Naive thymus-derived CD4-positive, alpha-beta T cell (primary cell): ENCODE measurements at regions not wholly inside any gene's neighbourhood (a gene's known extent, or its start where the extent isn't known, plus 50 kb on each side); places are given as distances from the start of the nearest gene placed in this dataset.
A peak's percentile ranks its signal among the peaks of the same experiment; 100 is the strongest.

Experiments
- ATAC-seq: fragments of 150-1000 bp; cut with Tn5 transposase; 2 replicates; pipeline ENCODE4 v1.10.0; 2021; ENCODE audit warnings: mild to moderate bottlenecking, moderate library complexity
- CTCF ChIA-PET: fragments of 350-600 bp; sonication (Branson Sonifier 250); formaldehyde crosslinking; loops from one replicate; lab custom pipeline; 2021; ENCODE audit warnings: antibody characterized with exemption; lab: Charles Lee
- POLR2A ChIA-PET: fragments of 350-600 bp; sonication (Branson Sonifier 250); formaldehyde crosslinking; loops from one replicate; lab custom pipeline; 2021; ENCODE audit warnings: antibody characterized with exemption, inconsistent platforms; lab: Charles Lee
- DNase-seq, 9 donors: peaks; one replicate each; pipeline versions ENCODE4 v3.0.0 to v3.0.0-alpha.2; 2020 to 2022; ENCODE audit warnings: mixed read lengths in 1 of 9
- H3K27ac ChIP-seq: one replicate; pipeline ENCODE4 v1.7.0; 2013; ENCODE audit warnings: mild to moderate bottlenecking, low read depth, low read length, moderate library complexity
- H3K27me3 ChIP-seq, 2 donors: one replicate each; pipeline ENCODE4 v1.7.0; 2013; ENCODE audit warnings: low read length in 2 of 2, mild to moderate bottlenecking in 2 of 2, moderate library complexity in 2 of 2; ENCODE audit not compliant: control insufficient read depth in 2 of 2, insufficient read depth in 2 of 2
- H3K36me3 ChIP-seq, 3 experiments: 1 replicate in 2 of 3; 2 replicates in 1 of 3; pipeline ENCODE4 v1.7.0; 2013; ENCODE audit warnings: low read length in 3 of 3, mild to moderate bottlenecking in 3 of 3, moderate library complexity in 1 of 3; ENCODE audit not compliant: insufficient read depth in 3 of 3, control insufficient read depth in 2 of 3
- H3K4me1 ChIP-seq, 2 donors: one replicate each; pipeline ENCODE4 v1.7.0; 2013; ENCODE audit warnings: low read length in 2 of 2, mild to moderate bottlenecking in 2 of 2, moderate library complexity in 1 of 2; ENCODE audit not compliant: control insufficient read depth in 2 of 2, insufficient read depth in 2 of 2
- H3K4me3 ChIP-seq: 2 replicates; pipeline ENCODE4 v1.7.0; 2013; ENCODE audit warnings: mild to moderate bottlenecking, low read length
- H3K9me3 ChIP-seq, 3 experiments: 1 replicate in 2 of 3; 2 replicates in 1 of 3; pipeline ENCODE4 v1.7.0; 2013; ENCODE audit warnings: low read length in 3 of 3; ENCODE audit not compliant: control insufficient read depth in 2 of 3
- H3K27ac Mint-ChIP-seq, 9 donors: one replicate each; pipeline ENCODE4 v1.8.0; 2020 to 2022; ENCODE audit warnings: mixed read lengths in 9 of 9, mild to moderate bottlenecking in 8 of 9, moderate library complexity in 5 of 9, inconsistent platforms in 2 of 9
- H3K27me3 Mint-ChIP-seq, 5 donors: one replicate each; pipeline ENCODE4 v1.8.0; 2021 to 2022; ENCODE audit warnings: mixed read lengths in 5 of 5, mild to moderate bottlenecking in 1 of 5
- H3K36me3 Mint-ChIP-seq, 5 donors: one replicate each; pipeline ENCODE4 v1.8.0; 2020 to 2022; ENCODE audit warnings: mixed read lengths in 5 of 5, mild to moderate bottlenecking in 3 of 5, inconsistent platforms in 1 of 5
- H3K4me1 Mint-ChIP-seq, 7 donors: one replicate each; pipeline ENCODE4 v1.8.0; 2020 to 2022; ENCODE audit warnings: mixed read lengths in 7 of 7, mild to moderate bottlenecking in 3 of 7, inconsistent platforms in 1 of 7
- H3K4me3 Mint-ChIP-seq, 10 donors: one replicate each; pipeline ENCODE4 v1.8.0; 2020 to 2022; ENCODE audit warnings: mild to moderate bottlenecking in 10 of 10, mixed read lengths in 10 of 10, moderate library complexity in 6 of 10, inconsistent platforms in 2 of 10
- H3K9me3 Mint-ChIP-seq, 11 donors: one replicate each; pipeline ENCODE4 v1.8.0; 2020 to 2022; ENCODE audit warnings: mixed read lengths in 11 of 11, mild to moderate bottlenecking in 4 of 11, inconsistent platforms in 1 of 11, moderate library complexity in 1 of 11
- intact Hi-C, 2 donors: fragments of 100-400 bp; cut with micrococcal nuclease; formaldehyde crosslinking; loops; one replicate each; pipeline ENCODE4 v1.15.1; 2023

DNA sequence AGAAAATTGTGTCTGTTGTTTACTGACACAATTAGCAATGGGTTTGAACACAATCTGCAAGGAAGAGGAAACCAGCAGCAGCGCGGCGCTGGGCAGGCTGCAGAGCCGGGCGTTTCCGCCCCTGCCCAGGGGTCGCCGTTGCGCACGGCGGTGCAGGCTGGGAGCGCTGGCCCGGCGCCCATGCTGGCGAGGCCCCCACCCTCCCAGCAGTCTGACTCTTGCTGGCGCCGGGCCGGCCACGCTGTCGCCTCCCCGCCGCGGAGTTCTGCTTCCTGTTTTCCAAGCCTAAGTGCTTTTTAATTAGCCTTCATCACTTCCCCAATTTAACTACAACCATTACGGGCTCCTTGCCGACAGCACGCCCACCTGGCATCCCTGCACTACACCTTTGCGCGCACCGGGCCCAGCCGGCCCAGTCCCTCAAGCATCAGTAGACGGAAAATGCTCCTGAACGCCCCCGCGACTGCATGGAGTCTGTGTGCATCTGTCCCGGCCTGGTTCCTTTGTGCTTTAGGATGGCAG lies 212.1 kb downstream of the GXYLT1 start:
- intact Hi-C loops: no loop called here
- H3K4me1 ChIP-seq: no peaks in the 10 kb centered on the region
- POLR2A ChIA-PET: no interaction called here
- CTCF ChIA-PET: no interaction called here
- Mint-ChIP-seq H3K27ac (no peak overlapping the region), H3K27me3 (peaks cover 33 to 49% (median 46%) of the 10 kb centered on the region in 5 donors), H3K36me3 (peaks cover 0 to 3% (median 0%) of the 10 kb centered on the region in 5 donors), H3K4me1 (peaks cover 6 to 28% (median 20%) of the 10 kb centered on the region in 7 donors), H3K9me3 (peaks cover 0 to 4% (median 0%) of the 10 kb centered on the region in 11 donors), H3K4me3 (peak overlapping the region; percentile 21 to 89 (median 72))
- H3K9me3 ChIP-seq: no peaks in the 10 kb centered on the region
- H3K4me3 ChIP-seq: peak overlapping the region; percentile 30
- H3K27ac ChIP-seq: no peak overlapping the region
- DNase-seq (peak in 4 of 9 donors; percentile 2 to 15 (median 4)), ATAC-seq (peak; percentile 85)
- H3K27me3 ChIP-seq: peaks cover 0 to 2% of the 10 kb centered on the region in 2 donors
- H3K36me3 ChIP-seq: no peaks in the 10 kb centered on the region

DNA sequence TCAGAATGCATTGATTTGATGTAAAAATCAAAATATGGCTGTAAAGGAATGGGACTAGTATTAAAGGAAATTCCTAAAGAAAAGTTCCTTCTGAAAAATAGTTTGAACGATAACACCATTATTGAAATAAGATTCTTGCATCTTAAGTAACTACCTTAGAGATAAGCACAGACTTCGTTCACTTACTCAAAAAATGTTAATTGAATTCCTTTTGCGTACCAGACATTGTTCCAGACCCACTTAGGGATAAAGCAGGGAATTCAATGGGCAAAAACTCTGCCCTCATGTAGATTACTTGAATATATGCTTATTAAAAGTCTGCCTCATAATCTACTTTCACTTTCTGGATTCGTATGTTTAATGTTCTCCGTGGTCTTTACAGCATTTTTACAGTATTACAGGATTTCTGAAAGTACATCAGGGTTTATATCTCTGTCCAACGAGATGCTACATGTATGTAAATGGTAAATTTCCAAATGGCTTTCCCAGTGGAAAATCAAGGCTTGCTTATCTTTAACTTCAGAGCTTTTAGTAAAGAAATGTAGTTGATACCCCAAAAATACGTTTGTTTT lies 213.7 kb downstream of the GXYLT1 start:
- Mint-ChIP-seq H3K4me1 (peaks cover 6 to 28% (median 20%) of the 10 kb centered on the region in 7 donors), H3K9me3 (peaks cover 0 to 4% (median 0%) of the 10 kb centered on the region in 11 donors), H3K27me3 (peaks cover 24 to 49% (median 43%) of the 10 kb centered on the region in 5 donors), H3K36me3 (peaks cover 0 to 3% (median 0%) of the 10 kb centered on the region in 5 donors), H3K4me3 (peak overlapping the region in 9 of 10 donors; percentile 40 to 78 (median 65)), H3K27ac (no peak overlapping the region)
- no peaks in the 10 kb centered on the region for H3K9me3 ChIP-seq
- H3K4me1 ChIP-seq: no peaks in the 10 kb centered on the region
- no peak overlapping the region for H3K27ac ChIP-seq
- intact Hi-C loops: no loop called here
- H3K36me3 ChIP-seq: no peaks in the 10 kb centered on the region
- CTCF ChIA-PET: no interaction called here
- DNase-seq (no peak), ATAC-seq (no peak)
- no peak overlapping the region for H3K4me3 ChIP-seq
- peaks cover 0 to 2% of the 10 kb centered on the region in 2 donors for H3K27me3 ChIP-seq
- POLR2A ChIA-PET: no interaction called here

DNA sequence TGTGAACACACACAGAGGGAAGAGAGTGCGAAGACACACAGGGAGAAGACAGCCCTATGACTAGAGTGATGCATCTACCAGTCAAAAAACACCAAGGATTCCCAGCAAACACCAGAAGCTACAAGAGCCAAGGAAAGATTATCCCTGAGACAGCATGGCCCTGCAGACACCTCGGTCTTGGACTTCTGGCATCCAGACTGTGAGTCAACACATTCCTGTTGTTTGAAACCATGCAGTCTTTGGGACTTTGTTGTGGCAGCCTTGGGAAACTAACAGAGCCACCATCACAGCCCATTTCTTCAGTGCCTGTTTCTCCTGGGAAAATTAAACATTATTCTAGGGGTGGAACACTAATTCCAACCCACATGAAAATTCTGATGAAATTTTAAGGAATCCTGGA lies 220.6 kb downstream of the GXYLT1 start:
- POLR2A ChIA-PET: no interaction called here
- Histone ChIP-seq H3K27ac (no peak overlapping the region), H3K27me3 (no peaks in the 10 kb centered on the region), H3K36me3 (no peaks in the 10 kb centered on the region), H3K9me3 (no peaks in the 10 kb centered on the region), H3K4me1 (no peaks in the 10 kb centered on the region), H3K4me3 (no peak overlapping the region)
- peaks cover 16 to 40% (median 29%) of the 10 kb centered on the region in 5 donors for H3K27me3 Mint-ChIP-seq
- ATAC-seq (no peak), DNase-seq (no peak)
- H3K27ac Mint-ChIP-seq: no peak overlapping the region
- CTCF ChIA-PET: no interaction called here
- no peak overlapping the region for H3K4me3 Mint-ChIP-seq
- H3K36me3 Mint-ChIP-seq: no peaks in the 10 kb centered on the region
- H3K9me3 Mint-ChIP-seq: no peaks in the 10 kb centered on the region
- intact Hi-C loops: no loop called here
- peaks cover 0 to 4% (median 0%) of the 10 kb centered on the region in 7 donors for H3K4me1 Mint-ChIP-seq

DNA sequence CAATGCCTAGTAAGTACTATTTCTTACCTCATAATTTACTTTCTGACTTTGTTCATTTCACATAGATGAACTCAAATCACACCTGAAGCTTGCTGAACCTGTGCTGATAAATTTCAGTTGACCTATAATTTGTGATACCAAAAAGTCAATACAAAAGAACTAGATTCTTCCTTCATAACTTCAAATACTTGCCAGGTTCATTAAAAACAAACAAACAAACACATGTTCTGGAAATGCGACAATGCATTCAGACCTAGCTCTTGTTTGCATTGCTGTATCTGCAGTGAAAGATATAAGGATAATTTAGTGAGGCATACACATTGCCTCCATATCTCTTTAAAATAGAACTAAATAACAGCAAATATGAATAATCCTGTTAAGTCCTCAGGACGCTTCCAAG lies 221.3 kb downstream of the GXYLT1 start:
- Histone ChIP-seq H3K4me1 (no peaks in the 10 kb centered on the region), H3K27ac (no peak overlapping the region), H3K9me3 (no peaks in the 10 kb centered on the region), H3K36me3 (no peaks in the 10 kb centered on the region), H3K4me3 (no peak overlapping the region), H3K27me3 (no peaks in the 10 kb centered on the region)
- Mint-ChIP-seq H3K4me1 (peaks cover 0 to 4% (median 0%) of the 10 kb centered on the region in 7 donors), H3K27me3 (peaks cover 17 to 41% (median 29%) of the 10 kb centered on the region in 5 donors), H3K36me3 (no peaks in the 10 kb centered on the region), H3K27ac (no peak overlapping the region), H3K9me3 (no peaks in the 10 kb centered on the region), H3K4me3 (no peak overlapping the region)
- ChIA-PET CTCF (no interaction called here), POLR2A (no interaction called here)
- DNase-seq (no peak), ATAC-seq (no peak)
- intact Hi-C loops: no loop called here

DNA sequence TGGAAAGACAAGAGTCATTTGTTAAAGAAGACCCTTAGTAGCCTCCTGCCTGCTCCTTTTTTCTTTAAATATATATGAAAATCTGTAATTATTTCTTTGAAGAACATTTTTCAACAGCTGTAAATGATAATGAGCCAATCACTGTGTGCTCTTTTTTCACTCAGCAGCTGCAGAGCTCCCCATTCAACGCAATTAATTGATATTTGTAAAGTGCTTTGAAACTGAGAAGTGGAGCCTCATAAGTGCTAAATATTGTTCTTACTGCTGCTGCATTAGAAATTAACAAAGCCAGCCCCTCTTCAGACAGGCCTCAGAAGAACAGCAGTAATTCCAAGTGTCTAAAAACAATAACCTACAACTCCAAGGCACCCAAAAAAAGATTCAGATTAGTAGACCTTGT lies 224.3 kb downstream of the GXYLT1 start:
- Mint-ChIP-seq H3K4me3 (no peak overlapping the region), H3K36me3 (no peaks in the 10 kb centered on the region), H3K4me1 (peaks cover 0 to 2% (median 0%) of the 10 kb centered on the region in 7 donors), H3K27me3 (peaks cover 13 to 32% (median 26%) of the 10 kb centered on the region in 5 donors), H3K9me3 (no peaks in the 10 kb centered on the region), H3K27ac (no peak overlapping the region)
- no peaks in the 10 kb centered on the region for H3K36me3 ChIP-seq
- no peak overlapping the region for H3K4me3 ChIP-seq
- no peak overlapping the region for H3K27ac ChIP-seq
- ATAC-seq (no peak), DNase-seq (no peak)
- no peaks in the 10 kb centered on the region for H3K4me1 ChIP-seq
- POLR2A ChIA-PET: no interaction called here
- H3K27me3 ChIP-seq: peaks cover 0 to 4% of the 10 kb centered on the region in 2 donors
- intact Hi-C loops: no loop called here
- CTCF ChIA-PET: no interaction called here
- no peaks in the 10 kb centered on the region for H3K9me3 ChIP-seq

DNA sequence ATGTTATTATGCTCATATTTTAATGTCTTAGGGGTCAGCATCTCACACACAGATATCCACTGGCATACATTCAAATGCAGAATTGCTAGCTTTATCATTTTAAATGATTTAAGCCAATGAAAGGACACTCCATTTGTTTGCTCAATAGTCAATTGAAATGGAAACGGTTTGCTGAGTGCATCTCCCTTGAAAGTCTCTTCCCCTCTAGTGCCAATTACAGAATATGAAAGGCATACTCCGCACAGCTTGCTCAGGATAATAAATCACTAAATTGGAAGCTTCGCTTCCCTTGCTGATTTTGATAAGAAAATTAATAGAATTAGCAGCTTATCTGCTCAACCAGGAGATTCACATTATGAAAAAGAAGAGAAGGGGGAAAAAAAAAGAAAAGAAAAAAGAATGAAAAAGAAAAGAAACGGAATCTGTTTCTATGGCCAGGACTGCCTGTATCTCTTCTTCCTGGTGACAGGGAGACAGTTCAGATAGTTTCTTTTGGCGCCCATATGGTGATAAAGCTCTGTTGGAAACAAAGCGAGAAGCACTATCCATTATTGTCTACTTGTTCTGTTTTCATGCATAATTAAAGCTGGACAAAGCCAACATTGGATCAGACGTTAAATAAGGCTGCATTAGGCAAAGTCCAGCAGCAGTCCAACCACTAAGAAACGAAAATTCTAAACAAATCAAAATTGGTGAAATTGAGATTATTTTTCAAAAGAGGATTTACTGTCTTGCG lies 225.0 kb downstream of the GXYLT1 start:
- POLR2A ChIA-PET: no interaction called here
- intact Hi-C loops: no loop called here

More for the DNA sequence above, 225.0 kb downstream of the GXYLT1 start:
- Histone ChIP-seq H3K9me3 (no peaks in the 10 kb centered on the region), H3K36me3 (no peaks in the 10 kb centered on the region), H3K27ac (no peak overlapping the region), H3K27me3 (peaks cover 0 to 4% of the 10 kb centered on the region in 2 donors), H3K4me3 (no peak overlapping the region), H3K4me1 (no peaks in the 10 kb centered on the region)
- H3K27ac Mint-ChIP-seq: no peak overlapping the region
- no peak overlapping the region for H3K4me3 Mint-ChIP-seq
- no peaks in the 10 kb centered on the region for H3K36me3 Mint-ChIP-seq
- H3K27me3 Mint-ChIP-seq: peaks cover 13 to 27% (median 24%) of the 10 kb centered on the region in 5 donors
- H3K9me3 Mint-ChIP-seq: no peaks in the 10 kb centered on the region
- no peak for DNase-seq
- peaks cover 0 to 2% (median 0%) of the 10 kb centered on the region in 7 donors for H3K4me1 Mint-ChIP-seq
- ATAC-seq: no peak
- CTCF ChIA-PET: interaction anchor here (0.7 kb wide), 2 partner anchors 101 to 1090 kb away, joined by 3 read pairs; no protein-coding TSS in a partner anchor
